Skeletal muscle tissue (tissue), 3 donors: ENCODE measurements at regions not wholly inside any gene's neighbourhood (a gene's known extent, or its start where the extent isn't known, plus 50 kb on each side); places are given as distances from the start of the nearest gene placed in this dataset.

ENCODE experiments used
- H3K27ac ChIP-seq: one replicate; pipeline ENCODE4 v1.7.0; 2013; ENCODE audit warnings: mild to moderate bottlenecking, low read depth, low read length, inconsistent platforms
- H3K27me3 ChIP-seq, 3 donors: one replicate each; pipeline ENCODE4 v1.7.0; 2013; ENCODE audit warnings: low read length in 3 of 3; ENCODE audit not compliant: control insufficient read depth in 3 of 3, insufficient read depth in 3 of 3
- H3K36me3 ChIP-seq, 3 donors: one replicate each; pipeline ENCODE4 v1.7.0; 2013; ENCODE audit warnings: low read length in 3 of 3; ENCODE audit not compliant: control insufficient read depth in 3 of 3, insufficient read depth in 3 of 3
- H3K4me1 ChIP-seq, 3 donors: one replicate each; pipeline ENCODE4 v1.7.0; 2013; ENCODE audit warnings: low read length in 3 of 3, mild to moderate bottlenecking in 3 of 3; ENCODE audit not compliant: control insufficient read depth in 3 of 3, insufficient read depth in 3 of 3
- H3K4me3 ChIP-seq, 3 donors: one replicate each; pipeline ENCODE4 v1.7.0; 2013; ENCODE audit warnings: low read length in 3 of 3
- H3K9ac ChIP-seq, 3 donors: one replicate each; pipeline ENCODE4 v1.7.0; 2013; ENCODE audit warnings: low read length in 3 of 3, mild to moderate bottlenecking in 3 of 3, moderate library complexity in 2 of 3, low read depth in 1 of 3
- H3K9me3 ChIP-seq, 3 donors: one replicate each; pipeline ENCODE4 v1.7.0; 2013; ENCODE audit warnings: low read length in 3 of 3; ENCODE audit not compliant: control insufficient read depth in 3 of 3
- donor health status: Osteomylitis.

GRCh38 chr18:46283895-46284295 lies 179.7 kb downstream of the HAUS1 start:
- no peaks in the 10 kb centered on the region for H3K27me3 ChIP-seq
- H3K4me1 ChIP-seq = peaks cover 13 to 31% (median 30%) of the 10 kb centered on the region in 3 donors
- no peaks in the 10 kb centered on the region for H3K36me3 ChIP-seq
- H3K27ac ChIP-seq = no peak overlapping the region
- no peaks in the 10 kb centered on the region for H3K9me3 ChIP-seq
- no peak overlapping the region for H3K4me3 ChIP-seq
- no peak overlapping the region for H3K9ac ChIP-seq

- H3K9ac ChIP-seq = no peak overlapping the region
- peaks cover 0 to 8% (median 0%) of the 10 kb centered on the region in 3 donors for H3K4me1 ChIP-seq
- no peak overlapping the region for H3K4me3 ChIP-seq
- H3K27ac ChIP-seq = no peak overlapping the region
- no peaks in the 10 kb centered on the region for H3K36me3 ChIP-seq
- H3K9me3 ChIP-seq = no peaks in the 10 kb centered on the region
- no peaks in the 10 kb centered on the region for H3K27me3 ChIP-seq
These were observed 185.3 kb downstream of the HAUS1 start for GRCh38 chr18:46289463-46289862.

GRCh38 chr18:46289931-46290330 lies 185.7 kb downstream of the HAUS1 start:
- Histone ChIP-seq H3K27ac (no peak overlapping the region), H3K36me3 (no peaks in the 10 kb centered on the region), H3K9me3 (no peaks in the 10 kb centered on the region), H3K27me3 (no peaks in the 10 kb centered on the region), H3K4me3 (no peak overlapping the region), H3K9ac (no peak overlapping the region), H3K4me1 (peaks cover 0 to 8% (median 0%) of the 10 kb centered on the region in 3 donors)

- H3K27me3 ChIP-seq = no peaks in the 10 kb centered on the region
- no peak overlapping the region for H3K4me3 ChIP-seq
- no peaks in the 10 kb centered on the region for H3K9me3 ChIP-seq
- H3K9ac ChIP-seq = no peak overlapping the region
- H3K36me3 ChIP-seq = no peaks in the 10 kb centered on the region
- H3K4me1 ChIP-seq = peaks cover 0 to 8% (median 0%) of the 10 kb centered on the region in 3 donors
- no peak overlapping the region for H3K27ac ChIP-seq
These were observed 186.3 kb downstream of the HAUS1 start for GRCh38 chr18:46290440-46291020.

GRCh38 chr18:46291149-46291548 lies 187.0 kb downstream of the HAUS1 start:
- H3K27ac ChIP-seq = no peak overlapping the region

GRCh38 chr18:46293742-46294181 lies 189.6 kb downstream of the HAUS1 start:
- H3K9ac ChIP-seq = no peak overlapping the region
- no peak overlapping the region for H3K27ac ChIP-seq
- H3K27me3 ChIP-seq = no peaks in the 10 kb centered on the region
- H3K4me1 ChIP-seq = peaks cover 6 to 13% (median 7%) of the 10 kb centered on the region in 3 donors
- no peaks in the 10 kb centered on the region for H3K9me3 ChIP-seq
- H3K36me3 ChIP-seq = no peaks in the 10 kb centered on the region
- H3K4me3 ChIP-seq = no peak overlapping the region

More at GRCh38 chr18:46291149-46291548, 187.0 kb downstream of the HAUS1 start:
- no peak overlapping the region for H3K9ac ChIP-seq
- no peaks in the 10 kb centered on the region for H3K9me3 ChIP-seq
- H3K4me3 ChIP-seq = no peak overlapping the region
- no peaks in the 10 kb centered on the region for H3K36me3 ChIP-seq
- no peaks in the 10 kb centered on the region for H3K27me3 ChIP-seq
- peaks cover 0 to 8% (median 0%) of the 10 kb centered on the region in 3 donors for H3K4me1 ChIP-seq

GRCh38 chr18:46294318-46294717 lies 190.1 kb downstream of the HAUS1 start:
- Histone ChIP-seq H3K9ac (no peak overlapping the region), H3K4me1 (peaks cover 6 to 13% (median 7%) of the 10 kb centered on the region in 3 donors), H3K4me3 (no peak overlapping the region), H3K36me3 (no peaks in the 10 kb centered on the region), H3K27ac (no peak overlapping the region), H3K27me3 (no peaks in the 10 kb centered on the region), H3K9me3 (no peaks in the 10 kb centered on the region)

GRCh38 chr18:46294751-46295150 lies 190.6 kb downstream of the HAUS1 start:
- H3K9ac ChIP-seq = no peak overlapping the region
- no peaks in the 10 kb centered on the region for H3K27me3 ChIP-seq
- no peaks in the 10 kb centered on the region for H3K9me3 ChIP-seq
- H3K27ac ChIP-seq = no peak overlapping the region
- H3K36me3 ChIP-seq = no peaks in the 10 kb centered on the region
- no peak overlapping the region for H3K4me3 ChIP-seq
- peaks cover 6 to 11% (median 7%) of the 10 kb centered on the region in 3 donors for H3K4me1 ChIP-seq

- Histone ChIP-seq H3K4me3 (no peak overlapping the region), H3K9me3 (no peaks in the 10 kb centered on the region), H3K4me1 (peaks cover 5 to 7% (median 6%) of the 10 kb centered on the region in 3 donors), H3K27me3 (no peaks in the 10 kb centered on the region), H3K36me3 (no peaks in the 10 kb centered on the region), H3K9ac (no peak overlapping the region), H3K27ac (no peak overlapping the region)
These were observed 191.2 kb downstream of the HAUS1 start for GRCh38 chr18:46295416-46295815.

GRCh38 chr18:46296656-46297055 lies 192.5 kb downstream of the HAUS1 start:
- Histone ChIP-seq H3K9me3 (no peaks in the 10 kb centered on the region), H3K36me3 (no peaks in the 10 kb centered on the region), H3K27me3 (peaks cover 0 to 7% (median 4%) of the 10 kb centered on the region in 3 donors)

More at GRCh38 chr18:46296656-46297055, 192.5 kb downstream of the HAUS1 start:
- Histone ChIP-seq H3K4me3 (no peak overlapping the region), H3K27ac (no peak overlapping the region), H3K4me1 (peaks cover 5 to 7% (median 6%) of the 10 kb centered on the region in 3 donors), H3K9ac (no peak overlapping the region)
